Naive thymus-derived CD8-positive, alpha-beta T cell (primary cell): ENCODE measurements at regions not wholly inside any gene's neighbourhood (a gene's known extent, or its start where the extent isn't known, plus 50 kb on each side); places are given as distances from the start of the nearest gene placed in this dataset.
A peak's percentile ranks its signal among the peaks of the same experiment; 100 is the strongest.

Experiments
- ATAC-seq, 2 donors: fragments of 150-1000 bp; cut with Tn5 transposase in 1 of 2; sonication (Bioruptor Pico), chemical (Tn5 transposase) in 1 of 2; 1 replicate in 1 of 2; 2 replicates in 1 of 2; pipeline ENCODE4 v1.10.0; 2021; ENCODE audit warnings: mild to moderate bottlenecking in 2 of 2, moderate library complexity in 2 of 2
- POLR2A ChIA-PET: fragments of 350-600 bp; sonication (Branson Sonifier 250); formaldehyde crosslinking; loops from one replicate; lab custom pipeline; 2021; ENCODE audit warnings: antibody characterized with exemption; lab: Charles Lee
- DNase-seq, 10 donors: peaks; one replicate each; pipeline versions ENCODE4 v3.0.0 to v3.0.0-alpha.2; 2020 to 2022
- H3K27ac Mint-ChIP-seq, 10 donors: one replicate each; pipeline ENCODE4 v1.8.0; 2020 to 2022; ENCODE audit warnings: mild to moderate bottlenecking in 10 of 10, mixed read lengths in 10 of 10, moderate library complexity in 4 of 10, inconsistent platforms in 1 of 10
- H3K27me3 Mint-ChIP-seq, 5 donors: one replicate each; pipeline ENCODE4 v1.8.0; 2021 to 2022; ENCODE audit warnings: mixed read lengths in 5 of 5
- H3K36me3 Mint-ChIP-seq, 3 donors: one replicate each; pipeline ENCODE4 v1.8.0; 2020 to 2022; ENCODE audit warnings: mixed read lengths in 3 of 3, mild to moderate bottlenecking in 2 of 3, inconsistent platforms in 1 of 3
- H3K4me1 Mint-ChIP-seq, 4 donors: one replicate each; pipeline ENCODE4 v1.8.0; 2021 to 2022; ENCODE audit warnings: mixed read lengths in 4 of 4
- H3K4me3 Mint-ChIP-seq, 10 donors: one replicate each; pipeline ENCODE4 v1.8.0; 2020 to 2022; ENCODE audit warnings: mild to moderate bottlenecking in 10 of 10, mixed read lengths in 10 of 10, moderate library complexity in 6 of 10, inconsistent platforms in 1 of 10
- H3K9me3 Mint-ChIP-seq, 9 donors: one replicate each; pipeline ENCODE4 v1.8.0; 2020 to 2022; ENCODE audit warnings: mixed read lengths in 9 of 9, mild to moderate bottlenecking in 3 of 9, inconsistent platforms in 1 of 9, moderate library complexity in 1 of 9

DNA sequence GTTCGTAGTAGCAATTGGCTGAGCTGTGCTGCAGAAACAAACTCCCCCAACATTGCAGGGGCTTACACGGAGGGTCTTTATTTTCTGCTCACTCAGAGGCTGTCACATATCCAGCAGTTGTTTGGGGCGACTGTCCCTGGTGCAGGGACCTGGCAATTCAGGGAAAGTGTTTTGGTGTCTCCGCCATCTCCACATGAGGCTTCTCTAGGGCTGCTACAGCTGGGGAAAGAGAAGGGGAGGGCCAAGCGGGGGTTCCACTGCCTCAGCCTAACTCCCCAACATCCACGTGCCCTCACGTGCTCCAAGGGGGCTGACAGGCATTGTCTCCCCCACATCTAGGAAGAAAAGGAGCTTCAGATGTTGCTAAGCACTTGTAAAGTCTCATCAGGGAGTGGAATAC, 61.3 kb upstream of the NXT1 start:
- Mint-ChIP-seq H3K4me3 (no peak overlapping the region), H3K4me1 (no peaks in the 10 kb centered on the region), H3K27me3 (peaks cover 4 to 13% (median 8%) of the 10 kb centered on the region in 5 donors), H3K36me3 (no peaks in the 10 kb centered on the region), H3K9me3 (no peaks in the 10 kb centered on the region), H3K27ac (no peak overlapping the region)
- POLR2A ChIA-PET, result no interaction called here
- no peak for ATAC-seq
- DNase-seq, result no peak

DNA sequence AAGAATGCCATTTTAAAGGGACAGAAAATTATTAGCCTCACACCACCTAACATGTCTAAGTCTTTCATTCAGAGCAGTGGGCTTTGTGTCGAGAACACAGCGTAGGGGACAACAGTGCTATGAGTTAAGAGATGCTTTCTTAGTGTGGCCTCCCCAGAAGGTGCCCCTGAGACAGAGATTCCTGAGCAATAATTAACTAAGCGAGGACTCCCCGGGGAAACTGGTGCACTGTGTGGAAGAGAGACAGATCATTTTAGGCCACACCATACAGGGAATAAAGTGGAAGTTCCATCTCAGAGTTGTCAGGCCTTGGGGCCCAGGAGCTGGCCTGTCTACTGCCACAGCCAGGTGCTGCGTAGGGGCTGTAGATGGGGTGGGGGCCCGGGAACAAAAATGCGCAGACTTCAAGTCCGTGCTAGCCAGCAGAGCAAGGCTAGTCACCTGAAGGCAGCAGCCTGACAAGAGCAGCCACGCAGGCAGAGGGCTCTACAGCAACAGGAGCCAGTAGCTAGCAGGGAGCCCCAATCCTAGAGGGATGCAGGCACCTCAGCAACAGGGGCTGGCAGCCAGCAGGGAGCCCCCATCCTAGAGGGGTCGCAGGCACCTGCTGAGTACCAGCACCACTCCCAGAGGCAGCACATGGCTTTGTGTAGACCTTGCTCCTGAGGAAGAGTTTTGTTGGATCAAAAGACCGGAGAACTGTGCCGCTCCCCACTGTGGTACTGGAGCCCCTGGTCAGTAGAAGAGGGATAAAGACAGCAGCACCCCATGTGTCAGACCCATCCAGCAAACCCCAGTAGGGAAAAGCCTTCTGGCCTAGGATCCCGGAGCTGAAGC, 63.0 kb upstream of the NXT1 start:
- Mint-ChIP-seq H3K27ac (no peak overlapping the region), H3K4me3 (no peak overlapping the region), H3K4me1 (no peaks in the 10 kb centered on the region), H3K36me3 (no peaks in the 10 kb centered on the region), H3K27me3 (peaks cover 7 to 24% (median 10%) of the 10 kb centered on the region in 5 donors), H3K9me3 (no peaks in the 10 kb centered on the region)
- POLR2A ChIA-PET, result no interaction called here
- DNase-seq (no peak), ATAC-seq (no peak)

DNA sequence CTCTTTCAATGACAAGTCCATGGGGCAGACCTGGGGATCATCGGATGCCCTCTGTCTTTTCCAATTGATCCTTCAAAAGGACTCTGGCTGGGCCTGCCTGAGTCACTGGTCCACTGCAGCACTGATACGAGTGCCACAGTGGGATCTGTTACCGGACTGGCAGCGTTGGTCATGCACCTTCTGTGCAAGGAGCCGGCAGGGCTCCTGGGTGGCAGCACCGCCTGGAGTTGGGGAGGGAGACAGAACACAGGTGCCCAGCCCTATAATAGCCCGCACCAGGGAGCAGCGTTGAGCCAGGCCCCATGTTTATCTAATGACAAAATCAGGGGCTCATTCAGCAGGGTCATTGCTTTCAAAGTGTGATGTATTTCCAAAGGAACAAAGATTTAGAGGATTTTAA, 64.2 kb upstream of the NXT1 start:
- Mint-ChIP-seq H3K36me3 (no peaks in the 10 kb centered on the region), H3K27me3 (peaks cover 7 to 27% (median 12%) of the 10 kb centered on the region in 5 donors), H3K27ac (no peak overlapping the region), H3K4me1 (no peaks in the 10 kb centered on the region), H3K4me3 (no peak overlapping the region), H3K9me3 (no peaks in the 10 kb centered on the region)
- POLR2A ChIA-PET, result no interaction called here
- DNase-seq (no peak), ATAC-seq (no peak)

DNA sequence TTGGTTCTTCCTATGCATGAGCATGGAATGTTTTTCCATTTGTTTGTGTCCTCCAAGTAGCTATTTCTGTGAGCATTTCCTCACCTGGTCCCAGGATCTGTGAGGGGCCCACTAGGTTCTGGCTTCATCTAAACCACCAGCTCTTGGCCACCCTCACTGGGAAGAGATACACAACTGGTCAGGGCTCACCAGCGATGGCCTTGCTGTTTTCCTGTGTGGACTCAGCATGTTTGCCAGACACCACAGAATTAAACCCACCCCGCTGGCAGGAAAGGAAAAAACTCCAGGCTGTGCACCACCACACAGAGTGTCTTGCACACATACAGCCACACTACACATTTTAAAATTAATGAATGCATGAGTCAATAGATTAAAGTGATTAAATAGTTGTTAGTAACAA, 65.1 kb upstream of the NXT1 start:
- ATAC-seq, result no peak
- Mint-ChIP-seq H3K27ac (no peak overlapping the region), H3K4me3 (no peak overlapping the region), H3K4me1 (no peaks in the 10 kb centered on the region), H3K36me3 (no peaks in the 10 kb centered on the region), H3K9me3 (no peaks in the 10 kb centered on the region), H3K27me3 (peaks cover 3 to 22% (median 5%) of the 10 kb centered on the region in 5 donors)
- no peak for DNase-seq
- POLR2A ChIA-PET, result no interaction called here

DNA sequence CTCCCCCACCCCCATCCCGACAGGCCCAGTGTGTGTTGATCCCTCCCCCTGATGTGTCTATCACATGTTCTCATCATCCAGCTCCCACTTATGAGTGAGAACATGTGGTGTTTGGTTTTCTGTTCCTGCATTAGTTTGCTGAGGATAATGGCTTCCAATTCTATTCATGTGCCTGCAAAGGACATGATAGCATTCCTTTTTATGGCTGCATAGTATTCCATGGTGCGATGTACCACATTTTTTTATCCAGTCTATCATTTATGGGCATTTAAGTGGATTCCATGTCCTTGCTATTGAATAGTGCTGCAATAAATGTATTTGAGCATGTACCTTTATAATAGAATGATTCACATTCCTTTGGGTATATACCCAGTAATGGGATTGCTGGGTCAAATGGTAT, 66.6 kb upstream of the NXT1 start:
- no peak for ATAC-seq
- POLR2A ChIA-PET, result no interaction called here

DNA sequence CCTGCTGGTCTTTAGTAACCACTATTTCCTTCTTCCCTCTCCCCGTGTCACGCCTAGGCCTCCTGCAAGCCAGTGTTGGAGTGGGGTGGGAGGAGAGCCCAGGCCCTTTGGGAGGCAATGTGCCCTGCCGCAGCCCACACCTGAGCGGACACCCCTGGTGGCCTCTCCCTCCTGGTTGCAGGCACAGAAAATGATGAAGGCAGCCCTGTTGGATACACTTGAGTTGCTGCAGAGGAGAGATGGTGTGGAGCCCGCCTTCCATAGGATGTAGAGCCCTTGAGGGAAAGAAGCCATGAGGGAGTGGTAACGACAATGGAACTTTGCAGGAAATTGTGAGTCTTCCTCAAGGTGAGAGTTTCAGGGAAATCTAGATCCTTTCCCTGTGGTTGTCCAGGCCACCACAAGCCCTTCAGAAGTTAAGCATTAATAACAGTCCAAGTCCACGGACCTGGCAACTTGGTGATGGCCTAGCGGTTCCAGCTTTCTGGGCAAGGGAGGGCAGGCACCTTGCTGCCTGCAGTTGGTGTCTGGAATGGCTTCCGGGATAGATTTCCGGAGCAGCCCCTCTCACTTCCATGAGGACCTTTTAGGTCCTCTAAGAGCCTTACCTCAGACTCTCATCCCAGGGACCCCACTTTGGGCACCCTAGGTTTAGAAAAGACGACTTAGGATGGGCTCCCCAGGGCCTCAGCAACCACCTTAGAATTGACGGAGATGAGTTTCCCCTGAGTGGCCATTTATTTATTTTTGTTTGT, 67.3 kb upstream of the NXT1 start:
- H3K9me3 Mint-ChIP-seq, result no peaks in the 10 kb centered on the region
- no peak for DNase-seq
- no peaks in the 10 kb centered on the region for H3K4me1 Mint-ChIP-seq
- POLR2A ChIA-PET, result no interaction called here
- H3K27ac Mint-ChIP-seq, result no peak overlapping the region
- ATAC-seq, result no peak
- H3K4me3 Mint-ChIP-seq, result no peak overlapping the region
- peaks cover 0 to 26% (median 6%) of the 10 kb centered on the region in 5 donors for H3K27me3 Mint-ChIP-seq
- H3K36me3 Mint-ChIP-seq, result no peaks in the 10 kb centered on the region

More for the DNA sequence above, 66.6 kb upstream of the NXT1 start:
- Mint-ChIP-seq H3K27ac (no peak overlapping the region), H3K36me3 (no peaks in the 10 kb centered on the region), H3K9me3 (no peaks in the 10 kb centered on the region), H3K27me3 (peaks cover 0 to 26% (median 6%) of the 10 kb centered on the region in 5 donors), H3K4me3 (no peak overlapping the region), H3K4me1 (no peaks in the 10 kb centered on the region)
- DNase-seq, result no peak

DNA sequence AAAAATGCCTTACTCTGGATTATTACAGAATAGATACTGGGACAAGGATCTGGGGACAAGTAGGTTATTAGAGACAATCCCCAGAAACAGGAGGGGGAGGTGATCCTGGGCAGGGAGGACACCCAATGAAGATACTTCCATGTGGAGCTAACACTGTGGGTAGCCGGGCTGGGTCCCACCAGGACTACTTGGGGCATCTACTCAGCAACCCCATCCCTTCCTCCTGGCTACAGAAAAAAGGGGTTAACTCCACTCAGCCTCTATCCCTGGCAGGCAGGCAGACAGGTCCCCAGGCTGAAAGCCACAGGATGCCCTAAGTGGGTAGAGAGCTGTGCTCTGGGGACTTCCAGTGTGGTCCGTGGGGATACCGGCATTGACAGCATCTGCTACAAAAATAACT, 68.0 kb upstream of the NXT1 start:
- Mint-ChIP-seq H3K4me3 (no peak overlapping the region), H3K27ac (no peak overlapping the region), H3K36me3 (no peaks in the 10 kb centered on the region), H3K9me3 (no peaks in the 10 kb centered on the region), H3K4me1 (no peaks in the 10 kb centered on the region), H3K27me3 (peaks cover 0 to 26% (median 6%) of the 10 kb centered on the region in 5 donors)
- POLR2A ChIA-PET, result no interaction called here
- DNase-seq (no peak), ATAC-seq (no peak)

DNA sequence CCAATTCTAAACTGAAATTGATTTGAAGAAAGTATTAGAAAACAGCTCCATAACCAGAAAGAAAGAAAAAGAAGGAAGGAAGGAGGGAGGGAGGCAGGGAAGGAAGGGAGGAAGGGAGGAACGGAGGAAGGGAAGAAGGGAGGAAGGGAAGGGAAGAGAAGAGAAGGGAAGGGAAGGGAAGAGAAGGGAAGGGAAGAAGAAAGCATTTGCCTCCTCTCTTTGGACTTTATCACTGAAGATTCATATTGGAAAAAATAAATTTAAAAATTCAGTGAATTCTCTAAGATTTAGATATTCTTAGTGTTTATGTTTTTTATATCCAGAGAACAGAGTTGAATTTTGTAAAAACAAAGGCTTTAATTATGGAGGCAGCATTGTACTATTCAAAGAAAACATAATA, 68.5 kb upstream of the NXT1 start:
- Mint-ChIP-seq H3K27ac (no peak overlapping the region), H3K27me3 (peaks cover 0 to 22% (median 6%) of the 10 kb centered on the region in 5 donors), H3K36me3 (no peaks in the 10 kb centered on the region), H3K9me3 (no peaks in the 10 kb centered on the region), H3K4me3 (no peak overlapping the region), H3K4me1 (no peaks in the 10 kb centered on the region)
- no peak for ATAC-seq
- POLR2A ChIA-PET, result interaction anchor here (0.7 kb wide), 1 partner anchor 11 kb away, joined by 3 read pairs; no protein-coding TSS in a partner anchor
- no peak for DNase-seq

DNA sequence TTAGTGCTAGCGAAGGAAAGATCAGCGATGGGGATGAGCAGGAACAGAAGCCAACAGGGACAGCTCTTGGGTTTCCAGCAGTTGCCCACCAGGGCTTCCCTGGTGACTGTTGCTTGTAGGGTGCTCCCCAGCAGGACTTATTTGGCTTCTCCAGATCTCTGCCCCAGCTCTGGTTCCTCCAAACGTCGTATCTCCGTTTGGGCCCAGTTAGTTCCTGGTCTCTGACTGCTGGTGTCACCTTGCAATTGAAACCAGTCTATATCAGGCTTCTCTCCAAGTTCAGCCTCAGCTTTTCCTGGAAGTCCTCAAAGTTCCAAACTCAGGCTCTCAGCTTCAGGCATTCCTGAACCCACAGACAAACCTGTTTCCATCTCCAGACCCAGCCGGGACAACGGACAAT, 70.8 kb upstream of the NXT1 start:
- Mint-ChIP-seq H3K9me3 (no peaks in the 10 kb centered on the region), H3K27ac (peak overlapping the region in 1 of 10 donors; percentile 45), H3K27me3 (peaks cover 0 to 19% (median 3%) of the 10 kb centered on the region in 5 donors), H3K4me3 (no peak overlapping the region), H3K4me1 (no peaks in the 10 kb centered on the region), H3K36me3 (no peaks in the 10 kb centered on the region)
- POLR2A ChIA-PET, result no interaction called here
- DNase-seq (no peak), ATAC-seq (no peak)

DNA sequence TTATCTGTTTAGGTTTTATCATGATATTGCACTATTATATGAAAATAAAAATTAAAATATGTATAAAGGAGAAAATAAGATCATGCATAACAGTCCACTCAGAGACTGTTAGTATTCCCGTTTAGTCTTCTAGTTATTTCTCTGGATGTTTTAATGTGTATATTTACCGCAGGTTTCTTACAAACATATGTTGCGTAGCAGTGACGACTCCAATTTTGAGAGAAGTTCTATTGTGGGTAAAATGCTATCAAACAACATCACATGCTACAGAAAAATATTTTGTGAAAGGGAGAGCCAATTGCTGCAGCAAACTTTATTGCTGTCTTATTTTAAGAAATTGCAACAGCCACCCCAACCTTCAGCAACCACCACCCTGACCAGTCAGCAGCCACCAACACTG, 72.4 kb upstream of the NXT1 start:
- Mint-ChIP-seq H3K9me3 (no peaks in the 10 kb centered on the region), H3K4me1 (no peaks in the 10 kb centered on the region), H3K27me3 (peaks cover 0 to 13% (median 3%) of the 10 kb centered on the region in 5 donors), H3K27ac (no peak overlapping the region), H3K4me3 (no peak overlapping the region), H3K36me3 (no peaks in the 10 kb centered on the region)
- DNase-seq (no peak), ATAC-seq (no peak)
- POLR2A ChIA-PET, result no interaction called here

DNA sequence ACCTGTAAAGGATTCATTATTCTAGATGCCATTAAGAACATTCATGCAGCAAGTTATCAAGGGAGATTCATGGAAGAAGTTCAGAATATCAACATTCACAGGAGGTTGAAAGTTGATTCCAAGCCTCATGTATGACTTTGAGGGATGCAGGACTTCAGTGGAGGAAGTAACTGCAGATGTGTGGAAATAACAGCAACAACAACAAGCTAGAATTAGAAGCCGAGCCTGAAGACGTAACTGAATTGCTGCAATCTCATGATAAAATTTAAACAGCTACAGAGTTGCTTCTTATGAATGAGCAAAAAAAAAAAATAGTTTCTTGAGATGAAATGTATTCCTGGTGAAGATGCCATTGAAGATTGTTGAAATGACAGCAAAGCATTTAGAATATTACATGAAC, 73.3 kb upstream of the NXT1 start:
- no peak overlapping the region for H3K4me3 Mint-ChIP-seq
- H3K27ac Mint-ChIP-seq, result no peak overlapping the region
- no peak for ATAC-seq
- H3K9me3 Mint-ChIP-seq, result no peaks in the 10 kb centered on the region
- peaks cover 0 to 7% (median 2%) of the 10 kb centered on the region in 5 donors for H3K27me3 Mint-ChIP-seq
- no peaks in the 10 kb centered on the region for H3K36me3 Mint-ChIP-seq
- POLR2A ChIA-PET, result no interaction called here
- DNase-seq, result no peak
- H3K4me1 Mint-ChIP-seq, result no peaks in the 10 kb centered on the region

DNA sequence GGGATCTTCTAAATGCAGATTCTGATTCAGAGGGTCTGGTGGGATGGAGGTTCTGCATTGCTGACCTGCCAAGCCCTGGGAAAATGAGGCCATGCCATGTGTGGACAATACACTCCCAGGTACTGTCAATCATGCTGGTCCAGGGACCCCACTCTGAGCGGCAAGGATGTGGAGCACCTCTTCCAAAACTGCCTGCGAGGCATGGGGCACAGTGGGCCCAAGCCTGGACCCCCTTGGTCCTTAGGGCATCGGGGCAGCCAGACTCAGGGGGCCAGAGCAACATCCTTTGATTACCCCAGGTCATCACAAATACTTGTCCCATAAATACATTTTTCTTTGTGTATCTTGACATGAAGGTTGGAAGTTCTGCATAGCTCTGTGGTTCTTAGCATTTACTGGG, 76.8 kb upstream of the NXT1 start:
- POLR2A ChIA-PET, result no interaction called here
- no peaks in the 10 kb centered on the region for H3K4me1 Mint-ChIP-seq
- no peak for ATAC-seq
- no peak overlapping the region for H3K4me3 Mint-ChIP-seq
- no peak overlapping the region for H3K27ac Mint-ChIP-seq
- no peak for DNase-seq
- peaks cover 0 to 10% (median 5%) of the 10 kb centered on the region in 3 donors for H3K36me3 Mint-ChIP-seq
- peaks cover 0 to 10% (median 2%) of the 10 kb centered on the region in 5 donors for H3K27me3 Mint-ChIP-seq
- H3K9me3 Mint-ChIP-seq, result peaks cover 0 to 16% (median 9%) of the 10 kb centered on the region in 9 donors
